A549 (cell line): ENCODE measurements at regions not wholly inside any gene's neighbourhood (a gene's known extent, or its start where the extent isn't known, plus 50 kb on each side); places are given as distances from the start of the nearest gene placed in this dataset.

Source experiments
- ATAC-seq, 2 experiments: fragments of 200-7000 bp in 1 of 2; fragments of >200 bp in 1 of 2; cut with Nextera tagmentation in 1 of 2; cut with Tn5 transposase in 1 of 2; 3 replicates each; pipeline versions ENCODE4 v1.8.0 to v1.9.1; 2018 to 2020; ENCODE audit warnings: mild to moderate bottlenecking in 1 of 2, moderate library complexity in 1 of 2
- CTCF ChIA-PET: fragments of 300-600 bp; sonication (Branson Sonifier 250); formaldehyde crosslinking; extraction: SDS; loops from one replicate; lab custom pipeline; 2021; ENCODE audit warnings: antibody characterized with exemption, inconsistent platforms; lab: Yijun Ruan, JAX
- POLR2A ChIA-PET: fragments of 350-600 bp; formaldehyde crosslinking; extraction: SDS; loops from one replicate; lab custom pipeline; 2021; ENCODE audit warnings: antibody characterized with exemption, inconsistent platforms; lab: Yijun Ruan, JAX
- DNase-seq, 2 experiments: peaks; one replicate each; pipeline versions ENCODE4 v3.0.0 to v3.0.0-alpha.2; 2011 to 2016; ENCODE audit warnings: low read depth in 1 of 2, low spot score in 1 of 2
- FAIRE-seq: peaks from 2 replicates; lab custom pipeline; 2011; peaks lifted over from hg19 to GRCh38; lab: Jason Lieb, UNC
- H3K27ac ChIP-seq, 2 experiments: fragments of >200 bp; sonication (Bioruptor Twin); formaldehyde crosslinking; 3 replicates each; pipeline ENCODE4 v1.5.1; 2016 to 2017
- H3K4me1 ChIP-seq: fragments of >200 bp; sonication (Bioruptor Twin); formaldehyde crosslinking; 3 replicates; pipeline ENCODE4 v1.6.1; 2016
- H3K4me2 ChIP-seq: fragments of >200 bp; sonication (Bioruptor Twin); formaldehyde crosslinking; 3 replicates; pipeline ENCODE4 v1.6.1; 2016
- H3K4me3 ChIP-seq: fragments of >200 bp; sonication (Bioruptor Twin); formaldehyde crosslinking; 3 replicates; pipeline ENCODE4 v1.5.1; 2016
- H3K9me3 ChIP-seq: fragments of >200 bp; sonication (Bioruptor Twin); formaldehyde crosslinking; 3 replicates; pipeline ENCODE4 v1.6.1; 2016
- BHLHE40 ChIP-seq: IDR thresholded peaks from 2 replicates; pipeline ENCODE4 v1.6.1; 2012; ENCODE audit warnings: low read depth, low read length, inconsistent platforms
- CBX8 ChIP-seq: fragments of 200-600 bp; sonication (generic); IDR thresholded peaks from 2 replicates; pipeline ENCODE4 v1.6.1; 2016
- EHF ChIP-seq: fragments of 250-450 bp; sonication (Bioruptor Pico); IDR thresholded peaks from 2 replicates; pipeline ENCODE4 v1.5.0; 2020; ENCODE audit warnings: mild to moderate bottlenecking
- ESRRA ChIP-seq: fragments of 150-350 bp; IDR thresholded peaks from 2 replicates; pipeline ENCODE4 v1.6.1; 2014; ENCODE audit warnings: mild to moderate bottlenecking, low read length, borderline replicate concordance
- GATA3 ChIP-seq: IDR thresholded peaks from 2 replicates; pipeline ENCODE4 v1.6.1; 2012; ENCODE audit warnings: borderline replicate concordance
- HDAC2 ChIP-seq: fragments of 200-600 bp; sonication (generic); IDR thresholded peaks from 2 replicates; pipeline ENCODE4 v1.6.1; 2016
- HEYL ChIP-seq: fragments of 250-450 bp; sonication (Bioruptor Pico); IDR thresholded peaks from 2 replicates; pipeline ENCODE4 v1.8.0; 2021; ENCODE audit warnings: mild to moderate bottlenecking, moderate library complexity
- HOXB5 ChIP-seq: fragments of 250-450 bp; sonication (Bioruptor Pico); IDR thresholded peaks from 2 replicates; pipeline ENCODE4 v1.5.0; 2020; ENCODE audit warnings: mild to moderate bottlenecking, moderate library complexity
- JUNB ChIP-seq: fragments of >200 bp; sonication (Bioruptor Twin); formaldehyde crosslinking; IDR thresholded peaks from 2 replicates; pipeline ENCODE4 v1.6.1; 2016
- MYC ChIP-seq: IDR thresholded peaks from 2 replicates; pipeline ENCODE4 v1.6.1; 2012; ENCODE audit warnings: mild to moderate bottlenecking, inconsistent platforms, low read length, improper control_type of control experiment, borderline replicate concordance
- NPAS2 ChIP-seq: fragments of 250-450 bp; sonication (Bioruptor Pico); IDR thresholded peaks from 2 replicates; pipeline ENCODE4 v1.8.0; 2022; ENCODE audit warnings: mild to moderate bottlenecking, moderate library complexity, borderline replicate concordance
- PHF8 ChIP-seq: fragments of 200-600 bp; sonication (generic); IDR thresholded peaks from 2 replicates; pipeline ENCODE4 v1.6.1; 2016; ENCODE audit warnings: low read depth, mild to moderate bottlenecking, antibody characterized with exemption, moderate library complexity, borderline replicate concordance
- POLR2A ChIP-seq: IDR thresholded peaks from 2 replicates; pipeline ENCODE4 v1.6.1; 2012; ENCODE audit warnings: mild to moderate bottlenecking, low read length
- POLR2AphosphoS2 ChIP-seq: conservative IDR thresholded peaks from 2 replicates; pipeline ENCODE4 v1.6.1; 2012; ENCODE audit warnings: low read length, improper control_type of control experiment, inconsistent platforms
- RARB ChIP-seq: fragments of 250-450 bp; sonication (Bioruptor Pico); IDR thresholded peaks from 2 replicates; pipeline ENCODE4 v1.8.0; 2021; ENCODE audit warnings: mild to moderate bottlenecking, moderate library complexity
- RFX5 ChIP-seq: fragments of 450-650 bp; IDR thresholded peaks from 2 replicates; pipeline ENCODE4 v1.7.1; 2014; ENCODE audit warnings: antibody characterized with exemption, mild to moderate bottlenecking, moderate library complexity
- RNF2 ChIP-seq: fragments of 200-600 bp; sonication (generic); IDR thresholded peaks from 2 replicates; pipeline ENCODE4 v1.6.1; 2016; ENCODE audit warnings: low read depth, mild to moderate bottlenecking, antibody characterized with exemption, moderate library complexity, borderline replicate concordance
- SMC3 ChIP-seq: fragments of >200 bp; sonication (Bioruptor Twin); formaldehyde crosslinking; IDR thresholded peaks from 3 replicates; pipeline ENCODE4 v1.6.1; 2018; ENCODE audit warnings: inconsistent platforms
- SREBF2 ChIP-seq: fragments of 450-650 bp; IDR thresholded peaks from 2 replicates; pipeline ENCODE4 v1.6.1; 2014; ENCODE audit warnings: mild to moderate bottlenecking, moderate library complexity
- ZC3H11A ChIP-seq: fragments of 450-650 bp; IDR thresholded peaks from 2 replicates; pipeline ENCODE4 v1.6.1; 2014; ENCODE audit warnings: antibody characterized with exemption, mild to moderate bottlenecking
- ZFP36 ChIP-seq: fragments of 450-650 bp; IDR thresholded peaks from 2 replicates; pipeline ENCODE4 v1.6.1; 2014; ENCODE audit warnings: borderline replicate concordance; ENCODE audit not compliant: partially characterized antibody
- ZSCAN20 ChIP-seq: fragments of 250-450 bp; sonication (Bioruptor Pico); IDR thresholded peaks from 2 replicates; pipeline ENCODE4 v1.8.0; 2022; ENCODE audit warnings: mild to moderate bottlenecking, moderate library complexity
- WGBS: methylation state at CpG from one replicate; pipeline ENCODE4 v1.1.6; 2017; ENCODE audit errors: missing lambda C conversion rate; 5-methylcytosine and 5-hydroxymethylcytosine counted together
- TF ChIP-seq, protein P1 (sequence below): fragments of >200 bp; sonication (Bioruptor Twin); formaldehyde crosslinking; IDR thresholded peaks from 3 replicates; pipeline ENCODE4 v1.6.1; 2016
- TF ChIP-seq, protein P2 (sequence below): fragments of >200 bp; sonication (Bioruptor Twin); formaldehyde crosslinking; IDR thresholded peaks from 3 replicates; pipeline ENCODE4 v1.5.1; 2016
- TF ChIP-seq, protein P3 (sequence below): IDR thresholded peaks from 2 replicates; pipeline ENCODE4 v1.6.1; 2012; ENCODE audit warnings: low read depth, borderline replicate concordance
- TF ChIP-seq, protein P4 (sequence below): fragments of 200-600 bp; sonication (generic); IDR thresholded peaks from 2 replicates; pipeline ENCODE4 v1.6.1; 2016; ENCODE audit warnings: antibody characterized with exemption, mild to moderate bottlenecking, moderate library complexity

DNA sequence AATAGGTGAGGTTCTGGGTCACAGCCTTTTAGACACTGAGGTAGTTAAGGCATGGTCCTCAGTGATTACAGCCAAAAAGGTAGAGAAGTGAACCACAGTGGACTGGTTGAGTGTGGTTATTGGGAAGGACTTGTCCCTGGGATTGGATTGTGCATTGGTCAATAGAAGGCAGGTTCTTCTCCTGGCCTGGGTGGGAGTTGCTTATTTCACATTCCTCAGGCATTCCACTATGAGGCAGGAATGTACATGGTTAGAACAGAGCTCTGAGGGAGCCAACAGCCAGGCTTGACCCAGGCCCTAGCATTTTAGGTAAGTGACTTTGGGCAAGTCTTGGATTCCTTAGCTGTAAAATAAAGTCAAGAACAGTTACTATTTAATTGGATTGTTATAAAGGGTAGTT, 97.9 kb upstream of the MARK1 start (continued):
- TF ChIP-seq, protein P1, sequence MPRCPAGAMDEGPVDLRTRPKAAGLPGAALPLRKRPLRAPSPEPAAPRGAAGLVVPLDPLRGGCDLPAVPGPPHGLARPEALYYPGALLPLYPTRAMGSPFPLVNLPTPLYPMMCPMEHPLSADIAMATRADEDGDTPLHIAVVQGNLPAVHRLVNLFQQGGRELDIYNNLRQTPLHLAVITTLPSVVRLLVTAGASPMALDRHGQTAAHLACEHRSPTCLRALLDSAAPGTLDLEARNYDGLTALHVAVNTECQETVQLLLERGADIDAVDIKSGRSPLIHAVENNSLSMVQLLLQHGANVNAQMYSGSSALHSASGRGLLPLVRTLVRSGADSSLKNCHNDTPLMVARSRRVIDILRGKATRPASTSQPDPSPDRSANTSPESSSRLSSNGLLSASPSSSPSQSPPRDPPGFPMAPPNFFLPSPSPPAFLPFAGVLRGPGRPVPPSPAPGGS = no peak
- TF ChIP-seq HEYL = no peak

DNA sequence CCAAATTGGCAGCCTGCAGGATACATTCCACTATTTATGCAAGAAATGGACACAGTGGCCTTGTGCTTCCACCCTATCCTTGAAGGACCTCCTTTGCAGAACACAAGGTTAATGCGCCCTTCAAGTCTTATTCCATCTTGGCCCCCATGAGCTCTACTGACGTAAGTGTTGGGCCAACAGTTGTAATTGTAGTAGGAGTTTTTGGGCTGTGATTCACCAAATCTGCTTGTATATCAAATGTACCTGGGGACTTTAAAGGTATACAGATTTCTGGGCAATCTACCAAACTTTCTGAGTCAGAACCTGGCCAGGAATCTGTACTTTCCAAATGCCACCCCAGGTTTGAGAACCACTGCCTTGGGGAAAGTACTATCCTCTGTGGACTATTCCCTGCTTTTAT, 100.9 kb upstream of the MARK1 start:
- Histone ChIP-seq H3K4me1 (no peaks in the 10 kb centered on the region), H3K27ac (no peak overlapping the region), H3K9me3 (no peaks in the 10 kb centered on the region), H3K4me2 (no peak overlapping the region), H3K4me3 (no peak overlapping the region)
- FAIRE-seq (no peak), DNase-seq (no peak), ATAC-seq (no peak)
- 61% methylated on average over 2 of the region's 2 CpGs for WGBS
- ChIA-PET CTCF (interaction anchor here (1.0 to 1.3 kb wide), 2 partner anchors 9 to 10 kb away, joined by 3 read pairs; no protein-coding TSS in a partner anchor), POLR2A (no interaction called here)
- TF ChIP-seq HDAC2 = no peak
- no peak for TF ChIP-seq EHF (CRISPR knock-in tag)
- TF ChIP-seq JUNB = no peak
- TF ChIP-seq MYC = no peak
- no peak for TF ChIP-seq NPAS2 (CRISPR knock-in tag)
- TF ChIP-seq RFX5 = no peak
- no peak for TF ChIP-seq RNF2
- no peak for TF ChIP-seq ZFP36
- no peak for TF ChIP-seq POLR2A
- no peak for TF ChIP-seq BHLHE40
- TF ChIP-seq CBX8 = no peak

DNA sequence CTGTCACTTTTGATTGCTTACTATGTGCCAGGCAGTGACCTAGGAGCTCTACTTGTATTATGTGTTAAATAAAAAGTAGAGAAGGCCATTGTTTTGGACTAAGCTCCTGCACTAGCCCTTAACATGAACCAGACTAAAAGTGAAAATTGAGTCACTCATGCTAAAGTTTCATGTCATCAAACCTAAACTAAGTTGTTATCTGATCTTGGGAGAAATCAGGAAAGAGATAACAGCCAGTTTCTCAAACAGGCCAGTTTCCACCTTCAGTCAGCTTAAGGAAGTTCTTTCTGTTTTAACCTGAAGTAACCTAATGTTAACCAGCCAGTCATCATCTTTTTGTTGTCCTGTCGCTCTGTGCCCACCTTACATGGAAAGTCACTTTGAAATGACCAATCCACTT, 102.1 kb upstream of the MARK1 start:
- Histone ChIP-seq H3K27ac (no peak overlapping the region), H3K9me3 (no peaks in the 10 kb centered on the region), H3K4me1 (no peaks in the 10 kb centered on the region), H3K4me2 (no peak overlapping the region), H3K4me3 (no peak overlapping the region)
- no peak for FAIRE-seq
- WGBS = 14% methylated on average over 1 of the region's 1 CpG
- ATAC-seq = no peak
- CTCF ChIA-PET = interaction anchor here (0.9 to 1.3 kb wide), 2 partner anchors 10 to 351 kb away, joined by 3 read pairs; no protein-coding TSS in a partner anchor
- POLR2A ChIA-PET = no interaction called here
- DNase-seq = no peak
- TF ChIP-seq HOXB5 (CRISPR knock-in tag) = no peak
- TF ChIP-seq POLR2AphosphoS2 = no peak
- TF ChIP-seq, protein P2, sequence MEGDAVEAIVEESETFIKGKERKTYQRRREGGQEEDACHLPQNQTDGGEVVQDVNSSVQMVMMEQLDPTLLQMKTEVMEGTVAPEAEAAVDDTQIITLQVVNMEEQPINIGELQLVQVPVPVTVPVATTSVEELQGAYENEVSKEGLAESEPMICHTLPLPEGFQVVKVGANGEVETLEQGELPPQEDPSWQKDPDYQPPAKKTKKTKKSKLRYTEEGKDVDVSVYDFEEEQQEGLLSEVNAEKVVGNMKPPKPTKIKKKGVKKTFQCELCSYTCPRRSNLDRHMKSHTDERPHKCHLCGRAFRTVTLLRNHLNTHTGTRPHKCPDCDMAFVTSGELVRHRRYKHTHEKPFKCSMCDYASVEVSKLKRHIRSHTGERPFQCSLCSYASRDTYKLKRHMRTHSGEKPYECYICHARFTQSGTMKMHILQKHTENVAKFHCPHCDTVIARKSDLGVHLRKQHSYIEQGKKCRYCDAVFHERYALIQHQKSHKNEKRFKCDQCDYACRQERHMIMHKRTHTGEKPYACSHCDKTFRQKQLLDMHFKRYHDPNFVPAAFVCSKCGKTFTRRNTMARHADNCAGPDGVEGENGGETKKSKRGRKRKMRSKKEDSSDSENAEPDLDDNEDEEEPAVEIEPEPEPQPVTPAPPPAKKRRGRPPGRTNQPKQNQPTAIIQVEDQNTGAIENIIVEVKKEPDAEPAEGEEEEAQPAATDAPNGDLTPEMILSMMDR = no peak
- TF ChIP-seq ZSCAN20 (CRISPR knock-in tag) = no peak
- TF ChIP-seq ESRRA = no peak
- no peak for TF ChIP-seq SREBF2

DNA sequence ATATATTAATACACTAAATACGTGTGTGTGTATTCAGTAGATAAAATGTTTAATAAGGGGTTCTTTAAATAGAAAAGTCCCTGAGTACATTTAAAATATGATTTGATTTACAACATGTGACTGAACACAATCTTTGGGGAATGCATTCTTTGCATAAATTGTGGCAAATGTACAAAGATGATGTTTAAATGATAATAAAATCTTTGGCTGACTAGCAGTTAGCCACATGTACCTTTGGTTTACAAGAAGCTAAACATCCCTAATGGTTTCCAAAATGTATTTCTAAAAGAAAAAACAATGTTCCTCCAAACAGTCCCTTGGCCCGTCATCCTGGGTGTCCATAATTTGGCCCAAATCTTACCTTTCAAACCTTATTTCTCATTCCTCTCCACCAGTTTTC, 106.4 kb upstream of the MARK1 start:
- no peak for ATAC-seq
- no peak overlapping the region for H3K4me3 ChIP-seq
- H3K4me1 ChIP-seq = no peaks in the 10 kb centered on the region
- ChIA-PET POLR2A (no interaction called here), CTCF (no interaction called here)
- H3K4me2 ChIP-seq = no peak overlapping the region
- 19% methylated on average over 2 of the region's 2 CpGs for WGBS
- H3K9me3 ChIP-seq = no peaks in the 10 kb centered on the region
- no peak for DNase-seq
- FAIRE-seq = no peak
- H3K27ac ChIP-seq = no peak overlapping the region
- TF ChIP-seq ZFP36 (no peak), RNF2 (no peak), HEYL (no peak), PHF8 (no peak), SMC3 (no peak), ZC3H11A (no peak), RARB (CRISPR knock-in tag) (no peak), POLR2AphosphoS2 (no peak), RFX5 (no peak), GATA3 (no peak)
- TF ChIP-seq, protein P3, sequence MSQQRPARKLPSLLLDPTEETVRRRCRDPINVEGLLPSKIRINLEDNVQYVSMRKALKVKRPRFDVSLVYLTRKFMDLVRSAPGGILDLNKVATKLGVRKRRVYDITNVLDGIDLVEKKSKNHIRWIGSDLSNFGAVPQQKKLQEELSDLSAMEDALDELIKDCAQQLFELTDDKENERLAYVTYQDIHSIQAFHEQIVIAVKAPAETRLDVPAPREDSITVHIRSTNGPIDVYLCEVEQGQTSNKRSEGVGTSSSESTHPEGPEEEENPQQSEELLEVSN = no peak
- TF ChIP-seq, protein P4, sequence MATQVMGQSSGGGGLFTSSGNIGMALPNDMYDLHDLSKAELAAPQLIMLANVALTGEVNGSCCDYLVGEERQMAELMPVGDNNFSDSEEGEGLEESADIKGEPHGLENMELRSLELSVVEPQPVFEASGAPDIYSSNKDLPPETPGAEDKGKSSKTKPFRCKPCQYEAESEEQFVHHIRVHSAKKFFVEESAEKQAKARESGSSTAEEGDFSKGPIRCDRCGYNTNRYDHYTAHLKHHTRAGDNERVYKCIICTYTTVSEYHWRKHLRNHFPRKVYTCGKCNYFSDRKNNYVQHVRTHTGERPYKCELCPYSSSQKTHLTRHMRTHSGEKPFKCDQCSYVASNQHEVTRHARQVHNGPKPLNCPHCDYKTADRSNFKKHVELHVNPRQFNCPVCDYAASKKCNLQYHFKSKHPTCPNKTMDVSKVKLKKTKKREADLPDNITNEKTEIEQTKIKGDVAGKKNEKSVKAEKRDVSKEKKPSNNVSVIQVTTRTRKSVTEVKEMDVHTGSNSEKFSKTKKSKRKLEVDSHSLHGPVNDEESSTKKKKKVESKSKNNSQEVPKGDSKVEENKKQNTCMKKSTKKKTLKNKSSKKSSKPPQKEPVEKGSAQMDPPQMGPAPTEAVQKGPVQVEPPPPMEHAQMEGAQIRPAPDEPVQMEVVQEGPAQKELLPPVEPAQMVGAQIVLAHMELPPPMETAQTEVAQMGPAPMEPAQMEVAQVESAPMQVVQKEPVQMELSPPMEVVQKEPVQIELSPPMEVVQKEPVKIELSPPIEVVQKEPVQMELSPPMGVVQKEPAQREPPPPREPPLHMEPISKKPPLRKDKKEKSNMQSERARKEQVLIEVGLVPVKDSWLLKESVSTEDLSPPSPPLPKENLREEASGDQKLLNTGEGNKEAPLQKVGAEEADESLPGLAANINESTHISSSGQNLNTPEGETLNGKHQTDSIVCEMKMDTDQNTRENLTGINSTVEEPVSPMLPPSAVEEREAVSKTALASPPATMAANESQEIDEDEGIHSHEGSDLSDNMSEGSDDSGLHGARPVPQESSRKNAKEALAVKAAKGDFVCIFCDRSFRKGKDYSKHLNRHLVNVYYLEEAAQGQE = no peak
